Left lung (tissue), 4 donors: ENCODE measurements at regions not wholly inside any gene's neighbourhood (a gene's known extent, or its start where the extent isn't known, plus 50 kb on each side); places are given as distances from the start of the nearest gene placed in this dataset.

Experiments used
- ATAC-seq: fragments of 200-7000 bp; cut with Tn5 transposase; one replicate; pipeline ENCODE4 v1.9.1; 2020; ENCODE audit warnings: moderate library complexity
- DNase-seq, 4 donors: peaks; one replicate each; pipeline ENCODE4 v3.0.0-alpha.2; 2013 to 2020
- H3K27ac ChIP-seq, 2 donors: fragments of 200-600 bp; sonication (generic) in 1 of 2; one replicate each; pipeline versions ENCODE4 v1.5.0 to v1.8.0; 2020 to 2021
- H3K27me3 ChIP-seq, 2 donors: fragments of 200-600 bp; sonication (generic) in 1 of 2; one replicate each; pipeline versions ENCODE4 v1.5.0 to v1.8.0; 2020 to 2021
- H3K36me3 ChIP-seq, 2 donors: fragments of 200-600 bp; sonication (generic) in 1 of 2; one replicate each; pipeline versions ENCODE4 v1.5.0 to v1.8.0; 2020 to 2021
- H3K4me1 ChIP-seq, 2 donors: fragments of 200-600 bp; one replicate each; pipeline ENCODE4 v1.8.0; 2021
- H3K4me3 ChIP-seq, 2 donors: fragments of 200-600 bp; sonication (generic) in 1 of 2; one replicate each; pipeline versions ENCODE4 v1.5.0 to v1.8.0; 2020 to 2021; ENCODE audit warnings: mild to moderate bottlenecking in 1 of 2
- H3K9me3 ChIP-seq, 2 donors: fragments of 200-600 bp; sonication (generic) in 1 of 2; one replicate each; pipeline versions ENCODE4 v1.5.0 to v1.8.0; 2020 to 2021
- CTCF ChIP-seq, 2 donors: fragments of 200-600 bp; sonication (generic) in 1 of 2; IDR thresholded peaks; one replicate each; pipeline versions ENCODE4 v1.5.0 to v1.8.0; 2021; ENCODE audit warnings: antibody characterized with exemption in 2 of 2
- intact Hi-C, 2 donors: fragments of 100-400 bp; cut with DNase I; formaldehyde crosslinking; loops; one replicate each; pipeline versions ENCODE4 v1.11.2 to v1.14.2; 2022
- donor health status: DM: no; HTN: yes; CAD: no.
- donor health status: DM: no; HTN: no; CAD: no.

GRCh38 chr13:31627097-31627845 lies 112.1 kb upstream of the RXFP2 start:
- no peak for ATAC-seq
- TF ChIP-seq CTCF (IDR thresholded peaks at IDR 0.05): no peak
- no peaks in the 10 kb centered on the region for H3K27me3 ChIP-seq
- no peak for DNase-seq
- H3K9me3 ChIP-seq: no peaks in the 10 kb centered on the region
- H3K27ac ChIP-seq: no peak overlapping the region
- intact Hi-C loops: no loop called here
- no peak overlapping the region for H3K4me3 ChIP-seq
- no peaks in the 10 kb centered on the region for H3K36me3 ChIP-seq
- no peaks in the 10 kb centered on the region for H3K4me1 ChIP-seq

- peak; percentile 34 for ATAC-seq
- Histone ChIP-seq H3K4me1 (no peaks in the 10 kb centered on the region), H3K4me3 (no peak overlapping the region), H3K27me3 (no peaks in the 10 kb centered on the region), H3K27ac (no peak overlapping the region), H3K9me3 (peaks cover 0 to 9% of the 10 kb centered on the region in 2 donors), H3K36me3 (no peaks in the 10 kb centered on the region)
- TF ChIP-seq CTCF (IDR thresholded peaks at IDR 0.05): no peak
- intact Hi-C loops: no loop called here
- no peak for DNase-seq
Measured at GRCh38 chr13:31629085-31629780, 110.1 kb upstream of the RXFP2 start.

- intact Hi-C loops: no loop called here
- Histone ChIP-seq H3K27me3 (no peaks in the 10 kb centered on the region), H3K4me3 (no peak overlapping the region), H3K27ac (no peak overlapping the region), H3K36me3 (no peaks in the 10 kb centered on the region), H3K4me1 (no peaks in the 10 kb centered on the region), H3K9me3 (peaks cover 0 to 9% of the 10 kb centered on the region in 2 donors)
- no peak for TF ChIP-seq CTCF (IDR thresholded peaks at IDR 0.05)
- DNase-seq (no peak), ATAC-seq (no peak)
Measured at GRCh38 chr13:31631071-31631470, 108.3 kb upstream of the RXFP2 start.

- no peaks in the 10 kb centered on the region for H3K4me1 ChIP-seq
- TF ChIP-seq CTCF (IDR thresholded peaks at IDR 0.05): no peak
- H3K36me3 ChIP-seq: no peaks in the 10 kb centered on the region
- intact Hi-C loops: no loop called here
- no peaks in the 10 kb centered on the region for H3K27me3 ChIP-seq
- DNase-seq: peak in 2 of 4 donors; percentile 27 to 33
- no peak for ATAC-seq
- no peak overlapping the region for H3K27ac ChIP-seq
- H3K4me3 ChIP-seq: no peak overlapping the region
- peaks cover 0 to 9% of the 10 kb centered on the region in 2 donors for H3K9me3 ChIP-seq
Measured at GRCh38 chr13:31631746-31632145, 107.6 kb upstream of the RXFP2 start.

- no peak for ATAC-seq
- Histone ChIP-seq H3K36me3 (no peaks in the 10 kb centered on the region), H3K9me3 (peaks cover 0 to 16% of the 10 kb centered on the region in 2 donors)
Measured at GRCh38 chr13:31638577-31638976, 100.7 kb upstream of the RXFP2 start.

More at GRCh38 chr13:31638577-31638976, 100.7 kb upstream of the RXFP2 start:
- H3K4me3 ChIP-seq: no peak overlapping the region
- no peak for TF ChIP-seq CTCF (IDR thresholded peaks at IDR 0.05)
- DNase-seq: no peak
- H3K27ac ChIP-seq: no peak overlapping the region
- intact Hi-C loops: no loop called here
- H3K27me3 ChIP-seq: no peaks in the 10 kb centered on the region
- H3K4me1 ChIP-seq: no peaks in the 10 kb centered on the region
